Caco-2 (cell line): ENCODE measurements at regions not wholly inside any gene's neighbourhood (a gene's known extent, or its start where the extent isn't known, plus 50 kb on each side); places are given as distances from the start of the nearest gene placed in this dataset.

ENCODE experiments used
- BruUV-seq: library from RNA; stranded (reverse); fragments of 400-500 nt; replicated peaks from 2 replicates; lab custom pipeline; 2021; lab: Mats Ljungman, UMichigan
- CTCF ChIA-PET: fragments of 300-600 bp; sonication (Branson Sonifier 250); formaldehyde crosslinking; loops from one replicate; lab custom pipeline; 2022; ENCODE audit warnings: antibody characterized with exemption; lab: Charles Lee
- POLR2A ChIA-PET: fragments of 300-600 bp; sonication (Branson Sonifier 250); formaldehyde crosslinking; loops from one replicate; lab custom pipeline; 2022; ENCODE audit warnings: antibody characterized with exemption; lab: Charles Lee
- DNase-seq, 2 experiments: peaks; one replicate each; pipeline versions ENCODE4 v3.0.0 to v3.0.0-alpha.2; 2020 to 2022
- H3K27me3 ChIP-seq: replicated peaks from 2 replicates; pipeline ENCODE4 v1.6.0; 2011; ENCODE audit warnings: low read length; ENCODE audit not compliant: control insufficient read depth, insufficient read depth
- H3K36me3 ChIP-seq: 2 replicates; pipeline ENCODE4 v1.5.1; 2011; ENCODE audit warnings: low read length; ENCODE audit not compliant: control insufficient read depth, insufficient read depth
- H3K4me1 ChIP-seq: fragments of 250-450 bp; sonication (Bioruptor Pico); 2 replicates; pipeline ENCODE4 v1.5.1; 2020; ENCODE audit warnings: mild to moderate bottlenecking
- H3K4me3 ChIP-seq: 2 replicates; pipeline ENCODE4 v1.5.1; 2011; ENCODE audit warnings: low read depth, mild to moderate bottlenecking, control low read depth, low read length
- H3K9me3 ChIP-seq: fragments of 250-450 bp; sonication (Bioruptor Pico); 2 replicates; pipeline ENCODE4 v1.5.1; 2020; ENCODE audit warnings: mild to moderate bottlenecking, moderate library complexity
- H3K27ac Mint-ChIP-seq: one replicate; pipeline ENCODE4 v1.8.0; 2022; ENCODE audit warnings: mixed read lengths; ENCODE audit not compliant: unreplicated experiment
- H3K27me3 Mint-ChIP-seq: one replicate; pipeline ENCODE4 v1.8.0; 2022; ENCODE audit warnings: mixed read lengths; ENCODE audit not compliant: insufficient read depth, unreplicated experiment
- H3K36me3 Mint-ChIP-seq: one replicate; pipeline ENCODE4 v1.8.0; 2022; ENCODE audit warnings: mild to moderate bottlenecking, mixed read lengths; ENCODE audit not compliant: insufficient read depth, unreplicated experiment
- H3K4me1 Mint-ChIP-seq: one replicate; pipeline ENCODE4 v1.8.0; 2022; ENCODE audit warnings: low read depth, mixed read lengths; ENCODE audit not compliant: unreplicated experiment
- H3K4me3 Mint-ChIP-seq: one replicate; pipeline ENCODE4 v1.8.0; 2022; ENCODE audit warnings: mild to moderate bottlenecking, moderate library complexity, mixed read lengths; ENCODE audit not compliant: unreplicated experiment
- H3K9me3 Mint-ChIP-seq: one replicate; pipeline ENCODE4 v1.8.0; 2022; ENCODE audit warnings: mixed read lengths; ENCODE audit not compliant: unreplicated experiment
- CTCF ChIP-seq, 2 experiments: fragments of 200-600 bp in 1 of 2; IDR thresholded peaks; 1 replicate in 1 of 2; 2 replicates in 1 of 2; pipeline versions ENCODE4 v1.5.1 to v1.8.0; 2011 to 2022; ENCODE audit warnings: antibody characterized with exemption in 1 of 2, control low read depth in 1 of 2, inconsistent platforms in 1 of 2, low read depth in 1 of 2, low read length in 1 of 2, mild to moderate bottlenecking in 1 of 2, moderate library complexity in 1 of 2; ENCODE audit not compliant: insufficient read depth in 1 of 2, severe bottlenecking in 1 of 2, unreplicated experiment in 1 of 2
- intact Hi-C: fragments of 100-400 bp; cut with micrococcal nuclease; formaldehyde crosslinking; loops from one replicate; pipeline ENCODE4 v1.10.0; 2022; ENCODE audit not compliant: unreplicated experiment

DNA sequence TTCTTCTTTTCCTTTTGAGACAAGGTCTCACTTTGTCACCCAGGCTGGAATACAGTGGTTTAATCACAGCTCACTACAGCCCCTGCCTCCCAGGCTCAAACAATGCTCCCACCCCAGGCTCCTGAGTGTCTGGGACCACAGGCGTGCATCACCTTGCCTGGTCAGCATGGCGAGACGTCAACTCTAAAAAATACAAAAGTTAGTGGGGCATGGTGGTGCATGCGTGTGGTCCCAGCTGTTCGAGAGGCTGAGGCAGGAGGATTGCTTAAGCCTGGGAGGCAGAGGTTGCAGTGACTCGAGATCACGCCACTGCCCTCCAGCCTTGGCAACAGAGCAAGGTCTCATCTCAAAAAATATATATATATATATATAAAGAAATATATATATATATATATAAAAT is 242.4 kb downstream of the SHOX start:
- no TSS peak for BruUV-seq
- H3K4me3 Mint-ChIP-seq, result no peak overlapping the region
- no peaks in the 10 kb centered on the region for H3K36me3 ChIP-seq
- H3K27me3 ChIP-seq, result no peaks in the 10 kb centered on the region
- CTCF ChIA-PET, result no interaction called here
- POLR2A ChIA-PET, result no interaction called here
- DNase-seq, result no peak
- 0 out of 2 replicates have a peak, but pooled peaks cover 6% of the 10 kb centered on the region for H3K9me3 ChIP-seq
- no peak overlapping the region for H3K4me3 ChIP-seq
- intact Hi-C loops, result no loop called here
- H3K4me1 Mint-ChIP-seq, result no peaks in the 10 kb centered on the region
- no peaks in the 10 kb centered on the region for H3K4me1 ChIP-seq
- no peak overlapping the region for H3K27ac Mint-ChIP-seq
- no peaks in the 10 kb centered on the region for H3K27me3 Mint-ChIP-seq
- no peak for TF ChIP-seq CTCF (IDR thresholded peaks at IDR 0.05; ENCODE audit: insufficient read depth in 1 of 2, low read depth in 1 of 2, low read length in 1 of 2, severe bottlenecking in 1 of 2, unreplicated experiment in 1 of 2)
- H3K9me3 Mint-ChIP-seq, result no peaks in the 10 kb centered on the region
- H3K36me3 Mint-ChIP-seq, result no peaks in the 10 kb centered on the region

DNA sequence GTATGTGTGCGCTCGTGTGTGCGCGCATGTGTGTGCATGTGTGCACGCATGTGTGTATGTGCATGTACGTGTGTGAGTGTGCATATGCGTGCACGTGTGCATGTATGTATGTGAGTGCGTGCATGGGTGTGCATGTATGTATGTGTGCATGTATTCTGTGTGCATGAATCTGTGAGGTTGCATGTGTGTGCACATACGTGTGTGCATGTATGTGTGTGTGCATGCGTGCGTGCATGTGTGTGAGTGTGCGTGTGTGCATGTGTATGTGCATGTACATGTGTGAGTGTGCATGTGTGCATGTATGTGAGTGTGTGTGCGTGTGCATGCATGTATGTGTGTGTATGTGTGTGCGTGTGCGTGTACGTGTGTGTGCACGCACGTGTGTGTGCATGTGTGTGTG is 241.5 kb downstream of the SHOX start:
- no peaks in the 10 kb centered on the region for H3K27me3 Mint-ChIP-seq
- intact Hi-C loops, result no loop called here
- no peaks in the 10 kb centered on the region for H3K9me3 Mint-ChIP-seq
- no peaks in the 10 kb centered on the region for H3K4me1 Mint-ChIP-seq
- H3K4me3 Mint-ChIP-seq, result no peak overlapping the region
- no TSS peak for BruUV-seq
- no peak for TF ChIP-seq CTCF (IDR thresholded peaks at IDR 0.05; ENCODE audit: insufficient read depth in 1 of 2, low read depth in 1 of 2, low read length in 1 of 2, severe bottlenecking in 1 of 2, unreplicated experiment in 1 of 2)
- H3K27ac Mint-ChIP-seq, result no peak overlapping the region
- POLR2A ChIA-PET, result no interaction called here
- no peak overlapping the region for H3K4me3 ChIP-seq
- no peaks in the 10 kb centered on the region for H3K4me1 ChIP-seq
- no peaks in the 10 kb centered on the region for H3K27me3 ChIP-seq
- CTCF ChIA-PET, result no interaction called here
- no peak for DNase-seq
- H3K9me3 ChIP-seq, result no peaks in the 10 kb centered on the region
- no peaks in the 10 kb centered on the region for H3K36me3 Mint-ChIP-seq
- H3K36me3 ChIP-seq, result no peaks in the 10 kb centered on the region

- H3K9me3 ChIP-seq, result no peaks in the 10 kb centered on the region
- no peak for TF ChIP-seq CTCF (IDR thresholded peaks at IDR 0.05; ENCODE audit: insufficient read depth in 1 of 2, low read depth in 1 of 2, low read length in 1 of 2, severe bottlenecking in 1 of 2, unreplicated experiment in 1 of 2)
- H3K27ac Mint-ChIP-seq, result no peak overlapping the region
- H3K4me3 Mint-ChIP-seq, result no peak overlapping the region
- no peaks in the 10 kb centered on the region for H3K9me3 Mint-ChIP-seq
- POLR2A ChIA-PET, result no interaction called here
- BruUV-seq, result no TSS peak
- CTCF ChIA-PET, result no interaction called here
- H3K4me1 ChIP-seq, result no peaks in the 10 kb centered on the region
- no peaks in the 10 kb centered on the region for H3K36me3 Mint-ChIP-seq
- no peaks in the 10 kb centered on the region for H3K4me1 Mint-ChIP-seq
- H3K27me3 Mint-ChIP-seq, result no peaks in the 10 kb centered on the region
- H3K36me3 ChIP-seq, result no peaks in the 10 kb centered on the region
- H3K27me3 ChIP-seq, result no peaks in the 10 kb centered on the region
- intact Hi-C loops, result no loop called here
- H3K4me3 ChIP-seq, result no peak overlapping the region
- no peak for DNase-seq
Measured at GRCh38 chrX:871626-872025, 241.0 kb downstream of the SHOX start.
